LNCAP (cell line): ENCODE measurements at regions not wholly inside any gene's neighbourhood (a gene's known extent, or its start where the extent isn't known, plus 50 kb on each side); places are given as distances from the start of the nearest gene placed in this dataset.

Source experiments
- CTCF ChIP-seq: fragments of 450-650 bp; IDR thresholded peaks from 2 replicates; pipeline ENCODE4 v1.5.1; 2017; ENCODE audit warnings: mild to moderate bottlenecking

DNA sequence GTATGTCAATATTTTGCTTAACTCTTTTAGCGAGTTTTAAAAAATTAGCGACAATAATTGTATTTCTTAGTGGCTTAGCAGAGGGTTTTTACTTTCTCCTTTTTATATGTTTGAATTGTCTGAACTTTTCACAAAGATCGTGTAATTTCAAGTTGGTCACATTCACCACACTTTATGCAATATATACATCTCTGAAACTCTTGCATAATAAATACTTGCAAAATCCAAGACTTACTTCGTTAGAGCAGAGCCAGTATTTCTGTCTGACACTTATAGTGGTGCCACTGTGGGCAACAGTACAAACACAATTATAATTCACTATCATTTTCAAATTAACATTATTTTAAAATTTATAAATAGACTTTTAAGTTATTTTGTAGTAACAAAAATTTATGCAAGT is 62.0 kb downstream of the SUCNR1 start:
- no peak for TF ChIP-seq CTCF

DNA sequence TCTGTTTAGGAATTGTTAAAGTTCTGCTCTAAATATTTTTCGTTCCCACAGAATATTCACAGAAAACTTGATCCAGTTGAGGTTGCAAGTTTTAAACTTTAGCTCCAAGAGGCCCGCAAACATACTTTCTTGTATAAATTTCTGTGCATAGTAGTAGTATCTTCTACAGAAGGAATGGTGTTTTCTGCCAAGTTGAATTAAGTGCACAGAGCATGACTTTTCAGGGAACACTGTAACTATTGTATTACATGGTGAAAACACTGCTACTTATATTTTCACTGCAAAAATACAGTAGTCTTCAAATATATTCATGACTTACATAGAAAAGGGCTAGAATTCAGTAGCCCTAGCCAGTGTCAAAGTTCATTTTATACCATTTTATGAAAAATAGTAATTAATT is 67.0 kb downstream of the SUCNR1 start:
- no peak for TF ChIP-seq CTCF

DNA sequence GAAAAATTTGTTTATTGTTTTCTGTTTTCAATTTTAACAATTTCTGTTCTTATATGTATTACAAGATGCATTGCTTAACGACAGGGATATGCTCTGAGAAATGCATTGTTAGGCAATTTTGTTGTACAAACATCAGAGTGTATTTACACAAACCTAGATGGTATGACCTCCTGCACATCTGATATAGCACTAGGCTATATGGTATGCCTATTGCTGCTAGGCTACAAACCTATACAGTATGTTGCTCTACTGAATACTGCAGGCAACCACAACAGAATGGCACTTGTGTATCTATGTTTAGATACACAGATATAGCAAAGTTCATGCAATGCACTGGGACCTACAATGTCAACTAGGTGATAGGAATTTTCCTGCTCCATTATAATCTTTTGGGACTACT is 70.1 kb downstream of the SUCNR1 start:
- no peak for TF ChIP-seq CTCF

- TF ChIP-seq CTCF, result no peak
Observed at GRCh38 chr3:151944356-151944755, 70.9 kb downstream of the SUCNR1 start.

GRCh38 chr3:151946606-151947005 is 73.2 kb downstream of the SUCNR1 start:
- no peak for TF ChIP-seq CTCF

GRCh38 chr3:151949706-151950105 is 76.3 kb downstream of the SUCNR1 start:
- TF ChIP-seq CTCF, result no peak

DNA sequence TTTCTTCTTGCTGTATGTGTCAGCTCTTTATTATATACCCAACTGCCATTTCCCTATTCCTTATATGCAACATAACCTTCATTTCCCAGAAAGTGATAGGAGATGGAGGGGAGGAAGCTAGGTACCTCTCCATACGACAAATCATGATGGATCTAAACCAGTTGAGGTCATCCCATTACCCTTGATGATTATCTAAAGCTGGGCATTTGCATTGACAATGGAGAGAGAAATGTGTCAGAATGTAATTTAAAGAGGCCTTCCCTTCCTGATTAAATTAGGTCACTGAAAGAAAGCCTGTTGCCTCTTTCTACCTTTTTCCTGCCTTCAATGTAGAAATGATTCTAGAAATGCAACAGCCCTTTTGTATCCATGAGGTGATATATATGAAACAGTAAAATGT is 81.9 kb downstream of the SUCNR1 start:
- no peak for TF ChIP-seq CTCF

GRCh38 chr3:151960961-151961580 is 87.6 kb downstream of the SUCNR1 start:
- TF ChIP-seq CTCF, result no peak
